ENCODE measurements at regions not wholly inside any gene's neighbourhood (a gene's known extent, or its start where the extent isn't known, plus 50 kb on each side); places are given as distances from the start of the nearest gene placed in this dataset.
"Not testable (repeated sequence)": the region's sequence is repeated elsewhere in the genome, so short reads cannot be mapped to it uniquely, and the experiment has no call there.

- DNase-seq: no peak
Measured at GRCh38 chr2:82355622-82356021, 2051.1 kb upstream of the LRRTM1 start.

- DNase-seq: no peak
Measured at GRCh38 chr2:82345910-82346309, 2041.4 kb upstream of the LRRTM1 start.

- peak in 1 of 3 experiments; percentile 1 for DNase-seq
Measured at GRCh38 chr2:82344670-82345069, 2040.1 kb upstream of the LRRTM1 start.

GRCh38 chr2:82342356-82342755, 2037.8 kb upstream of the LRRTM1 start:
- no peak for DNase-seq

- DNase-seq: no peak
Measured at GRCh38 chr2:82340578-82341053, 2036.1 kb upstream of the LRRTM1 start.

- no peak for DNase-seq
Measured at GRCh38 chr2:82339805-82340204, 2035.3 kb upstream of the LRRTM1 start.

- DNase-seq: no peak
Measured at GRCh38 chr2:82333697-82334096, 2029.1 kb upstream of the LRRTM1 start.

GRCh38 chr2:82330155-82330554, 2025.6 kb upstream of the LRRTM1 start:
- no peak for DNase-seq

GRCh38 chr2:82326180-82326767, 2021.7 kb upstream of the LRRTM1 start:
- DNase-seq: not testable (repeated sequence)

- DNase-seq: no peak
Measured at GRCh38 chr2:82320296-82320695, 2015.7 kb upstream of the LRRTM1 start.

- DNase-seq: peak in 2 of 3 experiments; percentile 10 to 32
Measured at GRCh38 chr2:82317012-82317411, 2012.5 kb upstream of the LRRTM1 start.

GRCh38 chr2:82316586-82316985, 2012.0 kb upstream of the LRRTM1 start:
- no peak for DNase-seq

GRCh38 chr2:82314836-82315472, 2010.4 kb upstream of the LRRTM1 start:
- no peak for DNase-seq

GRCh38 chr2:82307511-82307910, 2003.0 kb upstream of the LRRTM1 start:
- no peak for DNase-seq

GRCh38 chr2:82301506-82301905, 1997.0 kb upstream of the LRRTM1 start:
- no peak for DNase-seq

- DNase-seq: no peak
Measured at GRCh38 chr2:82289446-82289845, 1984.9 kb upstream of the LRRTM1 start.

GRCh38 chr2:82283075-82283474, 1978.5 kb upstream of the LRRTM1 start:
- no peak for DNase-seq

GRCh38 chr2:82282111-82282882, 1977.7 kb upstream of the LRRTM1 start:
- no peak for DNase-seq

GRCh38 chr2:82279367-82279766, 1974.8 kb upstream of the LRRTM1 start:
- DNase-seq: peak in 1 of 3 experiments; percentile 1

- no peak for DNase-seq
Measured at GRCh38 chr2:82278416-82278815, 1973.9 kb upstream of the LRRTM1 start.

- no peak for DNase-seq
Measured at GRCh38 chr2:82275599-82275998, 1971.0 kb upstream of the LRRTM1 start.

- no peak for DNase-seq
Measured at GRCh38 chr2:82268446-82268845, 1963.9 kb upstream of the LRRTM1 start.

GRCh38 chr2:82260521-82260920, 1956.0 kb upstream of the LRRTM1 start:
- DNase-seq: no peak

- DNase-seq: no peak
Measured at GRCh38 chr2:82259551-82259950, 1955.0 kb upstream of the LRRTM1 start.

All from NCI-H1417 (cell line).